GM19328 (cell line): ENCODE measurements at regions not wholly inside any gene's neighbourhood (a gene's known extent, or its start where the extent isn't known, plus 50 kb on each side); places are given as distances from the start of the nearest gene placed in this dataset.
"Not testable (repeated sequence)": the region's sequence is repeated elsewhere in the genome, so short reads cannot be mapped to it uniquely, and the experiment has no call there.

Experiments used
- ATAC-seq: cut with Tn5 transposase; IDR thresholded peaks from one replicate; pipeline ENCODE4 v1.9.1; 2021; ENCODE audit warnings: mild to moderate bottlenecking, moderate library complexity; ENCODE audit not compliant: unreplicated experiment

- ATAC-seq: no peak
Measured at GRCh38 chr2:168300460-168300859, 53.1 kb upstream of the STK39 start.

- no peak for ATAC-seq
Measured at GRCh38 chr2:168304024-168304681, 56.8 kb upstream of the STK39 start.

GRCh38 chr2:168307379-168307778 lies 60.0 kb upstream of the STK39 start:
- no peak for ATAC-seq

- ATAC-seq: no peak
Measured at GRCh38 chr2:168310580-168310979, 63.2 kb upstream of the STK39 start.

- no peak for ATAC-seq
Measured at GRCh38 chr2:168311261-168311910, 64.0 kb upstream of the STK39 start.

GRCh38 chr2:168312036-168312822 lies 64.8 kb upstream of the STK39 start:
- ATAC-seq: no peak

GRCh38 chr2:168314236-168314635 lies 66.8 kb upstream of the STK39 start:
- no peak for ATAC-seq

- no peak for ATAC-seq
Measured at GRCh38 chr2:168315331-168316072, 68.1 kb upstream of the STK39 start.

- ATAC-seq: no peak
Measured at GRCh38 chr2:168316073-168316440, 68.7 kb upstream of the STK39 start.

- no peak for ATAC-seq
Measured at GRCh38 chr2:168317282-168317681, 69.9 kb upstream of the STK39 start.

GRCh38 chr2:168320267-168320666 lies 72.9 kb upstream of the STK39 start:
- ATAC-seq: no peak

GRCh38 chr2:168322325-168323007 lies 75.1 kb upstream of the STK39 start:
- no peak for ATAC-seq

GRCh38 chr2:168323529-168324021 lies 76.2 kb upstream of the STK39 start:
- no peak for ATAC-seq

- no peak for ATAC-seq
Measured at GRCh38 chr2:168326572-168326971, 79.2 kb upstream of the STK39 start.

- ATAC-seq: no peak
Measured at GRCh38 chr2:168327328-168327727, 79.9 kb upstream of the STK39 start.

- no peak for ATAC-seq
Measured at GRCh38 chr2:168328421-168328820, 81.0 kb upstream of the STK39 start.

- no peak for ATAC-seq
Measured at GRCh38 chr2:168330624-168331423, 83.4 kb upstream of the STK39 start.

- not testable (repeated sequence) for ATAC-seq
Measured at GRCh38 chr2:168335254-168335653, 87.9 kb upstream of the STK39 start.

- no peak for ATAC-seq
Measured at GRCh38 chr2:168336786-168337388, 89.5 kb upstream of the STK39 start.
